ENCODE measurements at regions not wholly inside any gene's neighbourhood (a gene's known extent, or its start where the extent isn't known, plus 50 kb on each side); places are given as distances from the start of the nearest gene placed in this dataset.

- no peak for TF ChIP-seq POLR2AphosphoS5 (IDR thresholded peaks at IDR 0.05; ENCODE audit: borderline replicate concordance, low read depth, low read length)
- TF ChIP-seq EZH2 (IDR thresholded peaks at IDR 0.05) = no peak
- no peak for TF ChIP-seq FOXP2 (optimal IDR thresholded peaks at IDR 0.05; ENCODE audit: control extremely low read depth, extremely low read length, insufficient read depth)
These were observed 56.5 kb upstream of the CIBAR2 start for GRCh38 chr16:85168732-85169256.
